Natural killer cell (primary cell): ENCODE measurements at regions not wholly inside any gene's neighbourhood (a gene's known extent, or its start where the extent isn't known, plus 50 kb on each side); places are given as distances from the start of the nearest gene placed in this dataset.

ENCODE experiments used
- ATAC-seq, 3 donors: fragments of 150-1000 bp in 2 of 3; fragments of 200-7000 bp in 1 of 3; cut with Tn5 transposase; 1 replicate in 1 of 3; 2 replicates in 2 of 3; pipeline ENCODE4 v1.10.0; 2021; ENCODE audit warnings: mild to moderate bottlenecking in 2 of 3, moderate library complexity in 2 of 3
- DNase-seq, 2 donors: peaks; one replicate each; pipeline versions ENCODE4 v3.0.0 to v3.0.0-alpha.2; 2013 to 2021; ENCODE audit warnings: mixed read lengths in 1 of 2
- H3K27ac ChIP-seq: one replicate; pipeline ENCODE4 v1.5.1; 2013; ENCODE audit warnings: mild to moderate bottlenecking, low read length
- H3K27me3 ChIP-seq: one replicate; pipeline ENCODE4 v1.6.1; 2013; ENCODE audit warnings: low read length; ENCODE audit not compliant: control insufficient read depth, insufficient read depth
- H3K36me3 ChIP-seq: one replicate; pipeline ENCODE4 v1.6.1; 2013; ENCODE audit warnings: low read length; ENCODE audit not compliant: control insufficient read depth, insufficient read depth
- H3K4me1 ChIP-seq: one replicate; pipeline ENCODE4 v1.6.1; 2013; ENCODE audit warnings: low read length; ENCODE audit not compliant: control insufficient read depth, insufficient read depth
- H3K4me3 ChIP-seq: one replicate; pipeline ENCODE4 v1.5.1; 2013; ENCODE audit warnings: low read length
- H3K9me3 ChIP-seq: one replicate; pipeline ENCODE4 v1.6.1; 2013; ENCODE audit warnings: low read length; ENCODE audit not compliant: control insufficient read depth, insufficient read depth
- H3K27ac Mint-ChIP-seq, 2 donors: one replicate each; pipeline ENCODE4 v1.8.0; 2022; ENCODE audit warnings: mild to moderate bottlenecking in 2 of 2, mixed read lengths in 2 of 2, moderate library complexity in 1 of 2
- H3K27me3 Mint-ChIP-seq, 2 donors: one replicate each; pipeline ENCODE4 v1.8.0; 2022; ENCODE audit warnings: low read depth in 2 of 2, mixed read lengths in 2 of 2
- H3K36me3 Mint-ChIP-seq: one replicate; pipeline ENCODE4 v1.8.0; 2022; ENCODE audit warnings: mixed read lengths
- H3K4me1 Mint-ChIP-seq, 2 donors: one replicate each; pipeline ENCODE4 v1.8.0; 2022; ENCODE audit warnings: mixed read lengths in 2 of 2
- H3K4me3 Mint-ChIP-seq: one replicate; pipeline ENCODE4 v1.8.0; 2022; ENCODE audit warnings: mild to moderate bottlenecking, moderate library complexity, mixed read lengths
- H3K9me3 Mint-ChIP-seq, 2 donors: one replicate each; pipeline ENCODE4 v1.8.0; 2022; ENCODE audit warnings: mixed read lengths in 2 of 2
- WGBS: methylation state at CpG from one replicate; pipeline ENCODE4 v1.1.7; 2013; ENCODE audit warnings: missing lambda C conversion rate; ENCODE audit not compliant: insufficient coverage; 5-methylcytosine and 5-hydroxymethylcytosine counted together
- intact Hi-C: fragments of 100-400 bp; cut with micrococcal nuclease; formaldehyde crosslinking; loops from one replicate; pipeline ENCODE4 v1.14.2; 2022
- TF ChIP-seq, protein P1 (sequence below): fragments of 200-600 bp; IDR thresholded peaks from one replicate; pipeline ENCODE4 v1.8.0; 2022; ENCODE audit warnings: antibody characterized with exemption

DNA sequence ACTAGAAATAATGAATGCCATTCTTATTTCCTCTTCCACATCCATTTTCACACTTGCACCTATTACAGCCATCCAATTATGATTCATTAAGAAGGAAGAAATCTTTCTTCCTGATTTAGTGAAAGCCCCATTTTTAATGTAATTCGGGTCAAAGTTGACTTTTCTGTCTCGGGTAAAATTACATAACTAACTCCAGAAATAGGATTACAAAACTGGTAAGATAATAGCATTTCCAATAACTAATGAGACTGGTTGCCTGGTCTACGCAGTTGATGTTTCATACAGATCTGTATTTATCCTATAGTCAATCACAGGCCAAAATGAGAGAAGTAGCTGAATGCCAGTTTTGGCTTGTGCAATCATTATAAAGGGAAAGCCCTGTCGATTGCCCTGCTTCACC, 651.5 kb upstream of the NRP1 start:
- 88% methylated on average over 2 of the region's 4 CpGs for WGBS
- DNase-seq (no peak), ATAC-seq (no peak)
- Histone ChIP-seq H3K9me3 (no peaks in the 10 kb centered on the region), H3K27ac (no peak overlapping the region), H3K36me3 (no peaks in the 10 kb centered on the region), H3K27me3 (no peaks in the 10 kb centered on the region), H3K4me1 (no peaks in the 10 kb centered on the region), H3K4me3 (no peak overlapping the region)
- TF ChIP-seq, protein P1, sequence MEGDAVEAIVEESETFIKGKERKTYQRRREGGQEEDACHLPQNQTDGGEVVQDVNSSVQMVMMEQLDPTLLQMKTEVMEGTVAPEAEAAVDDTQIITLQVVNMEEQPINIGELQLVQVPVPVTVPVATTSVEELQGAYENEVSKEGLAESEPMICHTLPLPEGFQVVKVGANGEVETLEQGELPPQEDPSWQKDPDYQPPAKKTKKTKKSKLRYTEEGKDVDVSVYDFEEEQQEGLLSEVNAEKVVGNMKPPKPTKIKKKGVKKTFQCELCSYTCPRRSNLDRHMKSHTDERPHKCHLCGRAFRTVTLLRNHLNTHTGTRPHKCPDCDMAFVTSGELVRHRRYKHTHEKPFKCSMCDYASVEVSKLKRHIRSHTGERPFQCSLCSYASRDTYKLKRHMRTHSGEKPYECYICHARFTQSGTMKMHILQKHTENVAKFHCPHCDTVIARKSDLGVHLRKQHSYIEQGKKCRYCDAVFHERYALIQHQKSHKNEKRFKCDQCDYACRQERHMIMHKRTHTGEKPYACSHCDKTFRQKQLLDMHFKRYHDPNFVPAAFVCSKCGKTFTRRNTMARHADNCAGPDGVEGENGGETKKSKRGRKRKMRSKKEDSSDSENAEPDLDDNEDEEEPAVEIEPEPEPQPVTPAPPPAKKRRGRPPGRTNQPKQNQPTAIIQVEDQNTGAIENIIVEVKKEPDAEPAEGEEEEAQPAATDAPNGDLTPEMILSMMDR: no peak
- no peaks in the 10 kb centered on the region for H3K36me3 Mint-ChIP-seq
- H3K4me3 Mint-ChIP-seq: no peak overlapping the region
- H3K9me3 Mint-ChIP-seq: peaks cover 0 to 1% of the 10 kb centered on the region in 2 donors
- H3K27ac Mint-ChIP-seq: no peak overlapping the region
- no peaks in the 10 kb centered on the region for H3K27me3 Mint-ChIP-seq
- intact Hi-C loops: no loop called here
- H3K4me1 Mint-ChIP-seq: no peaks in the 10 kb centered on the region

DNA sequence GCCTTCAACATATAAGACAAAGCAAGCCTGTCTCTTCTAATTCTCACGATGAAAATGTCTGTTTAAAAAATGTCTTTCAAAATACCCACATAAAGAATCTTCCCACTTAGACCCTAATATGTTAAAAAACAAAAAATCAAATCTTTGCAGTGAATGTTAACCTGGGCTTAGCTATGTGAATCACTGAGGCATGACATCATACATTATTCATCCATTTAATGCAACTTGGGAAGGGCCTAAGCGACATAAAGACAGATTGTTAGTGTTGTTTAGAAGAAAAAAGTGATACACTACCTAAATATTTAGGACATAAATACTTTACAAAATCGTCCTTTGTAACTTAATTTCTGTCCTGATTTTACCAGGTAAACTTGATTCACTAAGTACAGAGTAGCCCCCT, 648.5 kb upstream of the NRP1 start:
- TF ChIP-seq, protein P1: no peak
- Mint-ChIP-seq H3K27me3 (peaks cover 6% of the 10 kb centered on the region in 2 donors), H3K9me3 (peaks cover 0 to 2% of the 10 kb centered on the region in 2 donors), H3K36me3 (no peaks in the 10 kb centered on the region), H3K27ac (no peak overlapping the region), H3K4me3 (no peak overlapping the region), H3K4me1 (no peaks in the 10 kb centered on the region)
- Histone ChIP-seq H3K36me3 (no peaks in the 10 kb centered on the region), H3K4me3 (no peak overlapping the region), H3K9me3 (no peaks in the 10 kb centered on the region), H3K27me3 (no peaks in the 10 kb centered on the region), H3K4me1 (no peaks in the 10 kb centered on the region), H3K27ac (no peak overlapping the region)
- DNase-seq (no peak), ATAC-seq (no peak)
- intact Hi-C loops: no loop called here
- 31% methylated on average over 1 of the region's 3 CpGs for WGBS

DNA sequence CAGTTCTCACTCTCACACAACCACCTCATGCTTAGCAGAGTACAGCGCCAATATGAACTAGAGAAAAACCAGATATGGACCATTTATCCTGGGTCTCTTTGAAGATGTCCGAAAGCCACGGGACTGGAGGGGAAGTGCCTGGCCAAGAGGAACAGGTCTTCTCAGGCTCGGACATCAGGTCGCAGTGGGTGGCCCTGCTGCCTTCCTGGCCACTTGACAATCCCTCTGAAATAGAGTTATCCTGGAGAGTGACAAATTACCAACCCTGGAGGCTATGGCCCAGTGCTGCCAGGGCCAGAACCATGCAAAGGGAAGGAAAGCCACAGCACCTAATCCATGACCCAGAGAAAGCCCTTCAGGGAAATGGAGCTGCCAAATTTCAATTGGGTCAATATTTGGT, 646.8 kb upstream of the NRP1 start:
- ATAC-seq: no peak
- TF ChIP-seq, protein P1: no peak
- Mint-ChIP-seq H3K9me3 (peaks cover 0 to 2% of the 10 kb centered on the region in 2 donors), H3K4me3 (no peak overlapping the region), H3K36me3 (no peaks in the 10 kb centered on the region), H3K27me3 (peaks cover 6% of the 10 kb centered on the region in 2 donors), H3K4me1 (no peaks in the 10 kb centered on the region), H3K27ac (no peak overlapping the region)
- 89% methylated on average over 5 of the region's 5 CpGs for WGBS
- no peak for DNase-seq
- H3K27ac ChIP-seq: no peak overlapping the region
- H3K4me1 ChIP-seq: no peaks in the 10 kb centered on the region
- no peaks in the 10 kb centered on the region for H3K27me3 ChIP-seq
- no peak overlapping the region for H3K4me3 ChIP-seq
- H3K36me3 ChIP-seq: no peaks in the 10 kb centered on the region
- intact Hi-C loops: no loop called here
- H3K9me3 ChIP-seq: no peaks in the 10 kb centered on the region

DNA sequence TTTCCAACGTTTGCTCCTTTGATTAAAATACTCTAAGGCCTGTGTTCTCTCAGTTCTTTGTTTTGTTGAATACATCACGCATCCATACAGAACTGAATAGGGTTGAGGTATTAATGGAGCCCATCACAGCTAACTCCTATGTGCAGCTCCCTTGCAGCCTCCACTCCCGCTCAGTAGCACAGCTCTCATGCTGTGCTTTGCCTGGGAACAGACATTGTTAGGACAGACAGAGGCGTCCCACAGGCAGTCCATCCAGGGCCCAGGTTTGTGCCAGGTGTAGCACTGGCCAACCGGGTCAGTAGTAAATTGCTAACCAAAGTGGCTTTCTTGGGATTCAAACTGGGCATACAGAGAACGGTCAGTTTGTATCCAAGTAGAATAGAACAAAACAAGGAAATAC, 644.7 kb upstream of the NRP1 start:
- intact Hi-C loops: no loop called here
- Mint-ChIP-seq H3K9me3 (peaks cover 0 to 2% of the 10 kb centered on the region in 2 donors), H3K4me1 (no peaks in the 10 kb centered on the region), H3K4me3 (no peak overlapping the region), H3K27ac (no peak overlapping the region), H3K36me3 (no peaks in the 10 kb centered on the region), H3K27me3 (peaks cover 6 to 12% of the 10 kb centered on the region in 2 donors)
- no peaks in the 10 kb centered on the region for H3K9me3 ChIP-seq
- no peaks in the 10 kb centered on the region for H3K36me3 ChIP-seq
- no peak overlapping the region for H3K27ac ChIP-seq
- no peak overlapping the region for H3K4me3 ChIP-seq
- 88% methylated on average over 6 of the region's 6 CpGs for WGBS
- no peaks in the 10 kb centered on the region for H3K4me1 ChIP-seq
- H3K27me3 ChIP-seq: no peaks in the 10 kb centered on the region
- ATAC-seq: no peak
- DNase-seq: no peak
- TF ChIP-seq, protein P1: no peak
